ENCODE measurements at regions not wholly inside any gene's neighbourhood (a gene's known extent, or its start where the extent isn't known, plus 50 kb on each side); places are given as distances from the start of the nearest gene placed in this dataset.

DNA sequence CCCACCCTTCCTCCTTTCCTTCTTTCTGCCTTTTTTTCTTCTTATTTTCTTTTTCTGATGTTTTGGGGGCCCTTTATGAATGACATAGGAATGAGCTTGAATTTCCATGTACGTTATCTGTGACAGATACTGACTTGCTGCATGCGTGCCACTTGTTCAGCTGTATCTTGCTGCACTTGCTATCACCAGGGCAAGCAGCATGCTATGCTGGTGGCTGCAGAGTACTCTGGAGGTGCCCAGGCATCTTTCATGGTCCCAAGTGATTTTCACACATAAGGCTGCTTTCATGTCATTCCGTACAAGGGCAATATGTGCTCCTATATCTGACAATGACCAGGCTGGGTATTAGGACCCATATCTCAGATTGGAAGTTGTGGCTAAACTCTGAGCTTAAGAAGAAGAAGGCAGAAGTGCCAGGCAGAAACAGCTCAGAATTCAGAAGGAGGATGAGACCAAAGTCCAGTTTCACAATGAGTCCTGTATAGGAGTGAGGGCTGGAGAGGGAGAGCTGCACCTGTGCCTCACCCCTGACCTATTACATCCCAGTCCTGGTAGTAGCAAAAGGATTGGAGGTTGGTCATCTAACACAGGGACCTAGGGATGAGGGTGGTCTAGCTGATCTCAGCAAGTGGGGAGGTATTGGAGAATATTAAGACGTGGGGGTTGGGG, 299.0 kb upstream of the DDHD1 start:
- TF ChIP-seq, protein P1, sequence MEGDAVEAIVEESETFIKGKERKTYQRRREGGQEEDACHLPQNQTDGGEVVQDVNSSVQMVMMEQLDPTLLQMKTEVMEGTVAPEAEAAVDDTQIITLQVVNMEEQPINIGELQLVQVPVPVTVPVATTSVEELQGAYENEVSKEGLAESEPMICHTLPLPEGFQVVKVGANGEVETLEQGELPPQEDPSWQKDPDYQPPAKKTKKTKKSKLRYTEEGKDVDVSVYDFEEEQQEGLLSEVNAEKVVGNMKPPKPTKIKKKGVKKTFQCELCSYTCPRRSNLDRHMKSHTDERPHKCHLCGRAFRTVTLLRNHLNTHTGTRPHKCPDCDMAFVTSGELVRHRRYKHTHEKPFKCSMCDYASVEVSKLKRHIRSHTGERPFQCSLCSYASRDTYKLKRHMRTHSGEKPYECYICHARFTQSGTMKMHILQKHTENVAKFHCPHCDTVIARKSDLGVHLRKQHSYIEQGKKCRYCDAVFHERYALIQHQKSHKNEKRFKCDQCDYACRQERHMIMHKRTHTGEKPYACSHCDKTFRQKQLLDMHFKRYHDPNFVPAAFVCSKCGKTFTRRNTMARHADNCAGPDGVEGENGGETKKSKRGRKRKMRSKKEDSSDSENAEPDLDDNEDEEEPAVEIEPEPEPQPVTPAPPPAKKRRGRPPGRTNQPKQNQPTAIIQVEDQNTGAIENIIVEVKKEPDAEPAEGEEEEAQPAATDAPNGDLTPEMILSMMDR (IDR thresholded peaks at IDR 0.05) = no peak

DNA sequence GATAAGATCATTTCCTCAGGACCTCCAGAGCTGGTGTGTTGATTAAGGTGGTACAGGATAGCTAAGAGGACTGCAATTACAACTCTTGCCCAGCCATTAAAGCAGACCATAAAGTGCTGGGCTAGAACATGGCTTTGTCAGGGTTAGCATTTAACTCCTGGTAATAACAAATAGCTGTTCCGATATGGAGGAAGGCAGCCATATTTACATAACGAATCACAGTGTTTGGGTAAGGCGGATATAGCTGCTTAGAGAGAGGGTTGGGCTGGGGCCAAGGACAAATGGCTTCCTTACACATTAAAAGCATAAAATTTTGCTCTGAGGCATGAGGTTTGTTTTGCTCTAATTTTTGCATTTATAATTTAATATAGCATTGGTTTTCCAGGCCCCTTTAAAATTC, 297.7 kb upstream of the DDHD1 start:
- TF ChIP-seq, protein P1 (IDR thresholded peaks at IDR 0.05) = no peak

GRCh38 chr14:53448682-53449081, 295.6 kb upstream of the DDHD1 start:
- TF ChIP-seq, protein P1 (IDR thresholded peaks at IDR 0.05) = no peak

- TF ChIP-seq, protein P1 (IDR thresholded peaks at IDR 0.05) = no peak
Measured at GRCh38 chr14:53444677-53445312, 291.7 kb upstream of the DDHD1 start.

- TF ChIP-seq, protein P1 (IDR thresholded peaks at IDR 0.05) = no peak
Measured at GRCh38 chr14:53441789-53442188, 288.7 kb upstream of the DDHD1 start.

DNA sequence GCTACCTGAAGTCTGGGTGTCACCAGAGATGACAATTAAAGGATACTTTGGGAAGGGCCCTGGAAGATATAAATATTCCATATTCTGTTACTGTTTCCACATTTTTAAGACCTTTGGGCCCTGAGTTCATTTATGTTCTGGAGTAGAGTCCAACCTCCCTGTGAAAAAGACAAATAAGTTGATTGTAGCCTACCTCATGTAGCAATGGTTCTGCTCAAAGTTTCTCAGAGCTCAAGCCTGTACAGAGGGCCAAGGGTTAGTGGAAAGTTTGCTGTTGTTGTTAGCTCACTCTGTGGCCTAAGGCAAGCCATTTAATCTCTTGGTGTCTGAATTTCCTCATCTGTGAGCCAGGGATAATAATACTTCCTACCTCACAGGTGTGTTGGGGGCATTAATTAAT, 284.7 kb upstream of the DDHD1 start:
- TF ChIP-seq, protein P1 (IDR thresholded peaks at IDR 0.05) = no peak

GRCh38 chr14:53432378-53432802, 279.3 kb upstream of the DDHD1 start:
- TF ChIP-seq, protein P1 (IDR thresholded peaks at IDR 0.05) = peak; percentile 72

All from LNCAP (cell line).